22Rv1 (cell line): ENCODE measurements at regions not wholly inside any gene's neighbourhood (a gene's known extent, or its start where the extent isn't known, plus 50 kb on each side); places are given as distances from the start of the nearest gene placed in this dataset.

Experiments used
- CTCF ChIP-seq: fragments of 450-650 bp; IDR thresholded peaks from 2 replicates; pipeline ENCODE4 v1.5.1; 2017; ENCODE audit warnings: mild to moderate bottlenecking
- ZFX ChIP-seq: fragments of 450-650 bp; IDR thresholded peaks from 2 replicates; pipeline ENCODE4 v1.6.1; 2017; ENCODE audit warnings: antibody characterized with exemption, borderline replicate concordance

- no peak for TF ChIP-seq CTCF
- TF ChIP-seq ZFX: no peak
Observed at GRCh38 chr6:169009628-169010027, 244.0 kb downstream of the THBS2 start.
